ENCODE measurements at regions not wholly inside any gene's neighbourhood (a gene's known extent, or its start where the extent isn't known, plus 50 kb on each side); places are given as distances from the start of the nearest gene placed in this dataset.

GRCh38 chr15:94075349-94075748, 156.0 kb upstream of the MCTP2 start:
- no peak for DNase-seq (ENCODE audit: low read depth)
- POLR2A ChIA-PET = no interaction called here
- H3K4me3 ChIP-seq (ENCODE audit: low read depth, low read length) = no peak overlapping the region
- no peak for TF ChIP-seq CTCF (IDR thresholded peaks at IDR 0.05; ENCODE audit: insufficient read depth, low read depth, low read length)
- H3K36me3 ChIP-seq (ENCODE audit: control insufficient read depth, insufficient read depth, low read length) = no peaks in the 10 kb centered on the region
- H3K27me3 ChIP-seq (ENCODE audit: control insufficient read depth, insufficient read depth, low read length) = no peaks in the 10 kb centered on the region; the same call in 1 of the 2 replicates
- CTCF ChIA-PET = no interaction called here

- no peaks in the 10 kb centered on the region for H3K36me3 ChIP-seq (ENCODE audit: control insufficient read depth, insufficient read depth, low read length)
- peak overlapping the region; percentile 6 for H3K4me3 ChIP-seq (ENCODE audit: low read depth, low read length)
- no peak; the same call in 1 of the 2 replicates for TF ChIP-seq CTCF (IDR thresholded peaks at IDR 0.05; ENCODE audit: insufficient read depth, low read depth, low read length)
- peak; percentile 24 for DNase-seq (ENCODE audit: low read depth)
- POLR2A ChIA-PET = no interaction called here
- CTCF ChIA-PET = interaction anchor here (2.1 kb wide), 1 partner anchor 10 kb away, joined by 9 read pairs; no protein-coding TSS in a partner anchor
- H3K27me3 ChIP-seq (ENCODE audit: control insufficient read depth, insufficient read depth, low read length) = no peaks in the 10 kb centered on the region; the same call in 1 of the 2 replicates
Observed at GRCh38 chr15:94070356-94071295, 160.7 kb upstream of the MCTP2 start.

- POLR2A ChIA-PET = no interaction called here
- Histone ChIP-seq H3K27me3 (ENCODE audit: control insufficient read depth, insufficient read depth, low read length) (no peaks in the 10 kb centered on the region; the same call in 1 of the 2 replicates), H3K36me3 (ENCODE audit: control insufficient read depth, insufficient read depth, low read length) (no peaks in the 10 kb centered on the region), H3K4me3 (ENCODE audit: low read depth, low read length) (no peak overlapping the region)
- CTCF ChIA-PET = interaction anchor here (0.8 to 2.1 kb wide), 3 partner anchors 10 to 66 kb away, joined by 3 to 9 read pairs (median 3); no protein-coding TSS in a partner anchor
- no peak for TF ChIP-seq CTCF (IDR thresholded peaks at IDR 0.05; ENCODE audit: insufficient read depth, low read depth, low read length)
- DNase-seq (ENCODE audit: low read depth) = no peak
Observed at GRCh38 chr15:94069844-94070243, 161.5 kb upstream of the MCTP2 start.

- Histone ChIP-seq H3K36me3 (ENCODE audit: control insufficient read depth, insufficient read depth, low read length) (no peaks in the 10 kb centered on the region), H3K27me3 (ENCODE audit: control insufficient read depth, insufficient read depth, low read length) (no peaks in the 10 kb centered on the region; the same call in 1 of the 2 replicates), H3K4me3 (ENCODE audit: low read depth, low read length) (no peak overlapping the region)
- no peak for TF ChIP-seq CTCF (IDR thresholded peaks at IDR 0.05; ENCODE audit: insufficient read depth, low read depth, low read length)
- CTCF ChIA-PET = interaction anchor here (1.3 kb wide), 1 partner anchor 13 kb away, joined by 4 read pairs; no protein-coding TSS in a partner anchor
- no peak for DNase-seq (ENCODE audit: low read depth)
- POLR2A ChIA-PET = no interaction called here
Observed at GRCh38 chr15:94066811-94067210, 164.6 kb upstream of the MCTP2 start.

GRCh38 chr15:94066046-94066445, 165.3 kb upstream of the MCTP2 start:
- no peaks in the 10 kb centered on the region; the same call in 1 of the 2 replicates for H3K27me3 ChIP-seq (ENCODE audit: control insufficient read depth, insufficient read depth, low read length)
- no peak for DNase-seq (ENCODE audit: low read depth)
- TF ChIP-seq CTCF (IDR thresholded peaks at IDR 0.05; ENCODE audit: insufficient read depth, low read depth, low read length) = no peak
- POLR2A ChIA-PET = no interaction called here
- no peaks in the 10 kb centered on the region for H3K36me3 ChIP-seq (ENCODE audit: control insufficient read depth, insufficient read depth, low read length)
- CTCF ChIA-PET = interaction anchor here (1.3 kb wide), 1 partner anchor 14 kb away, joined by 4 read pairs; no protein-coding TSS in a partner anchor
- H3K4me3 ChIP-seq (ENCODE audit: low read depth, low read length) = no peak overlapping the region

Measured in BJ (cell line).